ENCODE measurements at regions not wholly inside any gene's neighbourhood (a gene's known extent, or its start where the extent isn't known, plus 50 kb on each side); places are given as distances from the start of the nearest gene placed in this dataset.
"Not testable (repeated sequence)": the region's sequence is repeated elsewhere in the genome, so short reads cannot be mapped to it uniquely, and the experiment has no call there.

DNA sequence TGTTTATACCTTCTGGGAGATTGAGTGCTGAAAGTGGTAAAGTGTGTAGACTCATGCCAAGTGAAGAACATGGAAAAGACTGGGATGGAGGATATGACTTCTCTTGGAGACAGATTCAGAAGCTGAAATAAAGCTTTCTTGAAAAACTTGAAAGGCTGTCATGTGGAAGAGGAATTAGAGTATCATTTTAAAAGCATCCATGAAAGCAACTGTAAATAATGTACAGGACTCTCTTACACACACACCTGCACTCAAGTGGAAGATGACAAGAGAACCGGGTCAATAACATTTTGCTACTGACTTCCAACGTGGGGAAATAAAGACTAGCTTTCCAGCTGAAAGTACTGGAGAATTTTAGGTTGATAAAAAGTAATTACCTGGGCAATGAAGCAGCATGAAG lies 658.2 kb downstream of the TDRD15 start:
- TF ChIP-seq EZH2phosphoT487 (IDR thresholded peaks at IDR 0.05; ENCODE audit: borderline replicate concordance, low read length), result no peak
- TF ChIP-seq, protein P1, sequence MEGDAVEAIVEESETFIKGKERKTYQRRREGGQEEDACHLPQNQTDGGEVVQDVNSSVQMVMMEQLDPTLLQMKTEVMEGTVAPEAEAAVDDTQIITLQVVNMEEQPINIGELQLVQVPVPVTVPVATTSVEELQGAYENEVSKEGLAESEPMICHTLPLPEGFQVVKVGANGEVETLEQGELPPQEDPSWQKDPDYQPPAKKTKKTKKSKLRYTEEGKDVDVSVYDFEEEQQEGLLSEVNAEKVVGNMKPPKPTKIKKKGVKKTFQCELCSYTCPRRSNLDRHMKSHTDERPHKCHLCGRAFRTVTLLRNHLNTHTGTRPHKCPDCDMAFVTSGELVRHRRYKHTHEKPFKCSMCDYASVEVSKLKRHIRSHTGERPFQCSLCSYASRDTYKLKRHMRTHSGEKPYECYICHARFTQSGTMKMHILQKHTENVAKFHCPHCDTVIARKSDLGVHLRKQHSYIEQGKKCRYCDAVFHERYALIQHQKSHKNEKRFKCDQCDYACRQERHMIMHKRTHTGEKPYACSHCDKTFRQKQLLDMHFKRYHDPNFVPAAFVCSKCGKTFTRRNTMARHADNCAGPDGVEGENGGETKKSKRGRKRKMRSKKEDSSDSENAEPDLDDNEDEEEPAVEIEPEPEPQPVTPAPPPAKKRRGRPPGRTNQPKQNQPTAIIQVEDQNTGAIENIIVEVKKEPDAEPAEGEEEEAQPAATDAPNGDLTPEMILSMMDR (IDR thresholded peaks at IDR 0.05; ENCODE audit: low read depth, low read length, poor library complexity, severe bottlenecking), result no peak
- Histone ChIP-seq H3K4me2 (ENCODE audit: low read length) (no peak overlapping the region), H3K36me3 (ENCODE audit: control insufficient read depth, low read length) (no peaks in the 10 kb centered on the region), H3K79me2 (ENCODE audit: control insufficient read depth, low read length) (no peaks in the 10 kb centered on the region), H3K9me2 (replicated peaks; ENCODE audit: control insufficient read depth, low read length) (no peaks in the 10 kb centered on the region), H4K20me1 (ENCODE audit: control insufficient read depth, insufficient read depth, low read depth, low read length) (no peaks in the 10 kb centered on the region), H3K4me1 (ENCODE audit: control insufficient read depth, low read length) (no peaks in the 10 kb centered on the region), H3F3A (ENCODE audit: control insufficient read depth, insufficient read depth) (no peaks in the 10 kb centered on the region), H3K9me3 (ENCODE audit: control insufficient read depth, insufficient read depth, low read length) (no peaks in the 10 kb centered on the region), H3K27me3 (ENCODE audit: control insufficient read depth, low read length) (no peaks in the 10 kb centered on the region), H3K4me3 (ENCODE audit: low read length) (no peak overlapping the region), H3K27ac (ENCODE audit: low read depth, low read length) (no peak overlapping the region)

DNA sequence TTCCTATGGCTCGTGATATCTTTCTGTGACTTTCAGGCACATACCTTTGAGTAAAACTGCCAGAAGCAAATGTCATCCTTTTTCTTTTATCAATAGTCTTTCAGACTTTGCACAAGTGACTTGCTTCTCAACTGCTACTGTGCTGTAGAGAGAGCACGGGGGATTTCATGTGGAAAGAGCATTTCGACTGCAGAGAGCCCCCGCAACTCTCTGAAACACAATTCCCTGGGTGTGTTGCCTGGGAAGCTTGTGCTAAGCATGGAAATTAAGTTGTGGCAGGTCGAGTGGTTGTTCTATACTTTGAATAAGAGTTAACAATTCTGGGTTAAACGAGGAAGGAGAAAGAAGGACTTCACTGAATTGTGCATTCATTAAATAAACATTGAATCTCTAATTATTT lies 659.1 kb downstream of the TDRD15 start:
- Histone ChIP-seq H3K27me3 (ENCODE audit: control insufficient read depth, low read length) (no peaks in the 10 kb centered on the region), H3K4me3 (ENCODE audit: low read length) (no peak overlapping the region), H3K79me2 (ENCODE audit: control insufficient read depth, low read length) (no peaks in the 10 kb centered on the region), H3K36me3 (ENCODE audit: control insufficient read depth, low read length) (no peaks in the 10 kb centered on the region), H3F3A (ENCODE audit: control insufficient read depth, insufficient read depth) (no peaks in the 10 kb centered on the region), H3K4me1 (ENCODE audit: control insufficient read depth, low read length) (no peaks in the 10 kb centered on the region), H3K9me2 (replicated peaks; ENCODE audit: control insufficient read depth, low read length) (no peaks in the 10 kb centered on the region), H3K4me2 (ENCODE audit: low read length) (no peak overlapping the region), H3K27ac (ENCODE audit: low read depth, low read length) (no peak overlapping the region), H3K9me3 (ENCODE audit: control insufficient read depth, insufficient read depth, low read length) (no peaks in the 10 kb centered on the region), H4K20me1 (ENCODE audit: control insufficient read depth, insufficient read depth, low read depth, low read length) (no peaks in the 10 kb centered on the region)
- TF ChIP-seq, protein P1 (IDR thresholded peaks at IDR 0.05; ENCODE audit: low read depth, low read length, poor library complexity, severe bottlenecking), result no peak
- TF ChIP-seq EZH2phosphoT487 (IDR thresholded peaks at IDR 0.05; ENCODE audit: borderline replicate concordance, low read length), result no peak

DNA sequence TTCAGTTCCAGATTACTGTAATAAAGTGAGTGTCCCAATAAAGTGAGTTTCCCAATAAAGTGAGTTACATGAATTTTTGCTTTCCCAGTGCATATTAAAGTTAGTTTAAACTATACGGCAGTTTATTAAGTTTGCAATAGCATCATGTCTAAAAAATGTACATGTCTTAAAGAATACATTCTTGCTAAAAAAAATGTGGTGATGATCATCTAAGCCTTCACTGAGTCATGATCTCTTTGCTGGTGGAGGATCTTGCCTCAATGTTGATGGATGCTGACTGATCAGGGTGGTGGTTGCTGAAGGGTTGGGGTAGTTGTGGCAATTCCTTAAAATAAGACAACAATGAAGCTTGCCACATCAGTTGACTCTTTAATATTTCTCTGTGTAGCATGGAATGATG lies 664.2 kb downstream of the TDRD15 start:
- Histone ChIP-seq H3K4me1 (ENCODE audit: control insufficient read depth, low read length) (no peaks in the 10 kb centered on the region), H3K27ac (ENCODE audit: low read depth, low read length) (no peak overlapping the region), H3K9me3 (ENCODE audit: control insufficient read depth, insufficient read depth, low read length) (no peaks in the 10 kb centered on the region), H4K20me1 (ENCODE audit: control insufficient read depth, insufficient read depth, low read depth, low read length) (no peaks in the 10 kb centered on the region), H3K27me3 (ENCODE audit: control insufficient read depth, low read length) (no peaks in the 10 kb centered on the region), H3K79me2 (ENCODE audit: control insufficient read depth, low read length) (no peaks in the 10 kb centered on the region), H3K4me3 (ENCODE audit: low read length) (no peak overlapping the region), H3K36me3 (ENCODE audit: control insufficient read depth, low read length) (no peaks in the 10 kb centered on the region), H3F3A (ENCODE audit: control insufficient read depth, insufficient read depth) (no peaks in the 10 kb centered on the region), H3K4me2 (ENCODE audit: low read length) (no peak overlapping the region), H3K9me2 (replicated peaks; ENCODE audit: control insufficient read depth, low read length) (no peaks in the 10 kb centered on the region)
- no peak for TF ChIP-seq EZH2phosphoT487 (IDR thresholded peaks at IDR 0.05; ENCODE audit: borderline replicate concordance, low read length)
- TF ChIP-seq, protein P1 (IDR thresholded peaks at IDR 0.05; ENCODE audit: low read depth, low read length, poor library complexity, severe bottlenecking), result no peak

DNA sequence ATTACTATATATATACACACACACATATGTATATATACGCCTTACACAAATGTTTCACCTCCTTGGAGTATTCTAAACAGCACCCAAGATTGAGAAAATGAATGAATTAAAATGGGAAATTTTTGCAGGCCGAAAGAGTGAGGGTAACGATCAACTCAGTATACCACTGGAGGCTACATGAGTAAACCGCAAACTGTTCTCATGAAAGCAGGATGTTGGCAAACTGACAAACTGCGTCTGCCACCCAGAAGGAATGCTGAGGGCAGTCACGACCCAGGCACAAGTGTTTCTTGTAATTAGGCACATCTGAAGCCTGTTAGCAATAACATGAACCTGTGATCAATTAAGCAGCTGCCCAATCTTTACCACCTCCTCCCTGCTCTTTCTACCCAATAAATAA lies 666.5 kb downstream of the TDRD15 start:
- H3F3A ChIP-seq (ENCODE audit: control insufficient read depth, insufficient read depth); H3K4me1 ChIP-seq (ENCODE audit: control insufficient read depth, low read length); H3K9me3 ChIP-seq (ENCODE audit: control insufficient read depth, insufficient read depth, low read length); H3K27ac ChIP-seq (ENCODE audit: low read depth, low read length); H3K36me3 ChIP-seq (ENCODE audit: control insufficient read depth, low read length); H3K4me3 ChIP-seq (ENCODE audit: low read length); H3K9me2 ChIP-seq (replicated peaks; ENCODE audit: control insufficient read depth, low read length); H3K4me2 ChIP-seq (ENCODE audit: low read length); H3K79me2 ChIP-seq (ENCODE audit: control insufficient read depth, low read length); H3K27me3 ChIP-seq (ENCODE audit: control insufficient read depth, low read length); H4K20me1 ChIP-seq (ENCODE audit: control insufficient read depth, insufficient read depth, low read depth, low read length): not testable (repeated sequence)
